GM19035 (cell line): ENCODE measurements at regions not wholly inside any gene's neighbourhood (a gene's known extent, or its start where the extent isn't known, plus 50 kb on each side); places are given as distances from the start of the nearest gene placed in this dataset.
"Not testable (repeated sequence)": the region's sequence is repeated elsewhere in the genome, so short reads cannot be mapped to it uniquely, and the experiment has no call there.

Experiments used
- ATAC-seq: cut with Tn5 transposase; IDR thresholded peaks from one replicate; pipeline ENCODE4 v1.9.1; 2021; ENCODE audit not compliant: unreplicated experiment

DNA sequence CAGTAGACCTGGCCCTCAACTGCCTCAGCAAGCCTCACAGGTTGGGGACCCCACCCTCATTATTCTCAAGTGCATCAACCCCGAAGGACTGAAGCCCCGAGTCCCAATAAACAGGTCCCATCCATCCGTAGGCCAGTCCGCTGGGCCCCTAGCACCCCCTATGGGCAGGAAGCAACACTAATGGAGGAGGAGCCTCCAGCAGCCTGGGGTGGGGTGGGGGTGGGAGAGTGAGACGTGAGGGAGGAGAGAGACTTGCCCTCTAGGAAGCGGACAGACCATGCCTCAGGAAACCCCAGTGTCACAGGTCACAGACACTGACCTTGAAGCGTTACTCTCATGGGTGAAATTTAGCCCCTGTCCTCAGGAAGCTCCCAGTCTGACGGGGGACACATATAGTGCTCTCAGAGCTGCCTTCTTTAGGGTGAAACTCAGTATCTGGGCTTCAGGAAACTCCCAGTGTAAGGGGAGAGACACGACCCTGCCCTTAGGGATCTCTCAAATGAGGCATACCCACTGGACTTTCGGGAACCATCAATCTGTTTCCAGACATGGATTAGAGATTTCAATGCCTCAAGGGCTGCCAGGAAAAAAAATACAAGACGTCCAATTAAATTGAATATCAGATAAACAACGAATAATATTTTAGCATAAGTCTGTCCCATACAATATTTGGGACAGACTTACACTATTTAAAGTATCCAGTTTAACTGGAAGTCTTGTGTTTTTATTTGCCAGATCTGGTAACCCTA lies 125.8 kb downstream of the MRPL14 start:
- no peak for ATAC-seq

DNA sequence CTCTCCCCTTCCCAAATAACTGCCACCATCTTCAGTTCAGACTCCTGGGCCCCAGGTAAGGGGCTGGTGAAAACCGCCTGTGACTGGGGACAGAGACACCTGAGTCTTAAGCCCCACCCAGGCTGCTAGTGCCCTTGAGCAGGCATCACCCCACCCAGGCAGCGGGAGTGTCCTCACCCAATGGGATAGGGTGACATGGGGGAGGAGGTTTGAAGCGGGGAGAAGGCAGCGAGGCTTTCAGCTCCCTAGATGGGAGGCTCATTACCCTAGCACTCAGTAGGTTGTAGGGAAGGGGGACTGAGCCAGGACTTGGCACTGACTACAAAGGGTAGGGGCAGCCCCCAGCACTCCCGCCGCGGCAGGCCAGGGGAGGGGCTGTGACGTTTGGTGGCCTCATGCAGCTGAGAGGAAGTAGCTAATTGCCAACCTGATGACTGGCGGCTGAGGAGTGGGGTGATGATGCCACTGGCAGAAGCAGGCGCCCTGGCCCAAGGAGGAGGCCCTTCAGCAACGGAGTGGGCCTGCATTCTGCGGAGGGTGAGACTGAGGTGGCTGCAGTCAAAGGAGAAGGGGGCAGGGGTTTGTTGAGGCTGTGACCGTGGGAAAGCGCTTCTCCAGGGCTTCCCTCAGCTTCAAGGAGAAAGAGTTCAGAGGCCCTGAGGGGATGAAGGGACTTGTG lies 126.9 kb downstream of the MRPL14 start:
- no peak for ATAC-seq

DNA sequence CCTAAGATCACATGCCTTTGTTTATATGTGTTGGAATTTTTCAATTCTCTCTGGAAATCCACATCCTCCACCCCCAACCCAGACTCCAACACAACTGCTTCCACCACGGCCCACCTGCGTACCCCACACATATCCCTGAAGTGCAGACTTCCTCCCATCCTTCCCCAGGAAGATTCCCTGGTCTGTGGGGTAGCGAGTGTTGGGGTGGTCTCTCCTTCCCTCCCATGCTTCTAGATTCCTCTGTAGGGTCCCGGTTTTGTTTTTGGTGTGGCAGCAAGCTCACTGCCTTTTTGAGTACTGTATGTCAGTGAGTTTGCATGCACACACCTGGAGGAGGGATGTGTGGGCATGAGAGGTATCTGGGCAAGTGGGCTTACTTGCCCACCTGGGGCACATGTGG lies 127.6 kb downstream of the MRPL14 start:
- ATAC-seq = no peak

DNA sequence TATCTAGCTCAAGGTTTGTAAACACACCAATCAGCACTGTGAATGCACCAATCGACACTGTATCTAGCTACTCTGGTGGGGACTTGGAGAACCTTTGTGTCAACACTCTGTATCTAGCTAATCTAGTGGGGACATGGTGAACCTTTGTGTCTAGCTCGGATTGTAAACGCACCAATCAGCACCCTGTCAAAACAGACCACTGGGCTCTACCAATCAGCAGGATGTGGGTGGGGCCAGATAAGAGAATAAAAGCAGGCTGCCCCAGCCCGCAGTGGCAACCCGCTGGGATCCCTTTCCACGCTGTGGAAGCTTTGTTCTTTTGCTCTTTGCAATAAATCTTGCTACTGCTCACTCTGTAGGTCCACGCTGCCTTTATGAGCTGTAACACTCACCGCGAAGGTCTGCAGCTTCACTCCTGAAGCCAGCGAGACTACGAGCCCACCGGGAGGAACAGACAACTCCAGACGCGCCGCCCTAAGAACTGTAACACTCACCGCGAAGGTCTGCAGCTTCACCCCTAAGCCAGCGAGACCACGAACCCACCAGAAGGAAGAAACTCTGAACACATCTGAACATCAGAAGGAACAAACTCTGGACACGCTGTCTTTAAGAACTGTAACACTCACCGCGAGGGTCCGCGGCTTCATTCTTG lies 128.5 kb downstream of the MRPL14 start:
- ATAC-seq = not testable (repeated sequence)

DNA sequence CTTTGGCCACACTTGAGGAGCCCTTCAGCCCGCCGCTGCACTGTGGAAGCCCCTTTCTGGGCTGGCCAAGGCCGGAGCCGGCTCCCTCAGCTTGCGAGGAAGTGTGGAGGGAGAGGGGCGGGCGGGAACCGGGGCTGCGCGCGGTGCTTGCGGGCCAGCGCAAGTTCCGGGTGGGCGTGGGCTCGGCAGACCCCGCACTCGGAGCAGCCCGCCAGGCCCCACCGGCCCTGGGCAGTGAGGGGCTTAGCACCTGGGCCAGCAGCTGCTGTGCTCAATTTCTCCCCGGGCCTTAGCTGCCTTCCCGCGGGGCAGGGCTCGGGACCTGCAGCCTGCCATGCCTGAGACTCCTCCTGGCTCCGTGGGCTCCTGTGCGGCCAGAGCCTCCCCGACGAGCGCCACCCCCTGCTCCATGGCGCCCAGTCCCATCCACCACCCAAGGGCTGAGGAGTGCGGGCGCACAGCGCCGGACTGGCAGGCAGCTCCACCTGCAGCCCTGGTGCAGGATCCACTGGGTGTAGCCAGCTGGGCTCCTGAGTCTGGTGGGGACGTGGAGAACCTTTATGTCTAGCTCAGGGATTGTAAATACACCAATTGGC lies 129.2 kb downstream of the MRPL14 start:
- not testable (repeated sequence) for ATAC-seq

DNA sequence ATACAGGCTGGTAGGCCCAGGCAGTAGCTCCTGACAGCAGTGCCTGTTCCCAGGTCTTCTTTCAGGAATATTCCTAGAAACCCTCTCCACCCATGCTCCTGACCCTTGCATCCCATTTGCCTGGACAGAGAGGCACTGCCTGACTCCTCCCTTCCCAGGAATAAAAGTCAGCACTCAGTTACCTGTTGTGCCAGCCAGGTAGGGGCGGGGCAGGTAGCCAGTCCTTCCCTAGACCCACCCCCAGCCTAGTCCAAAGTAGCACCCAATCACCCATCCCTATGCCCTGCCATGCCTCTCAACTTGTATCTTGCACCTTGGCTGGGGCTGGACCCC lies 129.9 kb downstream of the MRPL14 start:
- no peak for ATAC-seq

DNA sequence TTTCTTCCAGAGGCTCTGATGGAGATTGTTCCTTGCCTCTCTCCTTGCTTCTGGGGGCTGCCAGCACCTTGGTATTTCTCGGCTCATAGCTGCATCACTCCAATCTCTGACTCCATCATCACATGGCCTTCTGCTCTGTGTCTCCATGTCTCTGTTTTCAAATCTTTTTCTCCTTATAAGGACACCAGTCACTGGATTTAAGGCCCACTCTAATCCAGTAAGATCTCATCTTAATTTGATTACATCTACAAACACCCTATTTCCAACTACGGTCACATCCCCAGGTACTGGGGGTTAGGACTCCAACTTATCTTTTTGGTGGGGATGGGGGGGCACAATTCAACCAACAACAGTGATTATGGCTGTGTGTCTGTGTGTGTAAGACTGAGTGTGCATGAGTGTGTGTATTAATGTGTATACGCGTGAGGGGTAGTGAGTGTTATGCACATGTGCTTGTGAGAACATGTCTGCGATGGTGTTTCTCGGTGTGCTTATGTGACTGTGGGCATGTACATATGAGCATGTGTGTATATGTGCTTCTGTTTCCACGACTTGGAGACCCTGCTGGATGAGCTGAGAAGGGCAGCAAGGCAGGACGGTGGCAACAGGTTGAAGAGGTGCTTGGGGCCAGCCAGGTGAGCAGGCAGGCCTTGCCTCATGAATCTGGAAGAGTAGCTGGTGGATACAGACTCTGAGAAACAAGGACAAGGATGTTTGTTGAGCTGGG lies 130.5 kb downstream of the MRPL14 start:
- ATAC-seq = no peak

DNA sequence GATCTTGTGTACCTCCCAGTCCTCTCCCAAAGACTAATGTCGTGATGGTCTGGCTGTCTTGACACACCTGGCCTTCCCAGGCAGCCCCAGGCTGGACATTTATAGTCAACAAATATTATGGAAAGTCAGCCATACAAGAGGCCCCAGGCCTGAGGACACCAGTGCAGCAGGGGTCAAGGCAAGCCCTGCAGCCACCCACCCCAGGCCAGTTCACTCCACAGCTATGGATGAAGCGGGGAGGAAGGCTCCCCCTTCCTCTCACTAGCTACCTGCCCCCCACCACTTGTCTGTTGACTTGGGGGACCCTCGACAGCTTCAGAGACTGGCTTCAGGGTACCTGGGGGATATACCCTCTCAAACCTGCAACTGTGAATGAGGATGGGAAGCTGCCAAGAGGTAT lies 132.1 kb downstream of the MRPL14 start:
- ATAC-seq = no peak

DNA sequence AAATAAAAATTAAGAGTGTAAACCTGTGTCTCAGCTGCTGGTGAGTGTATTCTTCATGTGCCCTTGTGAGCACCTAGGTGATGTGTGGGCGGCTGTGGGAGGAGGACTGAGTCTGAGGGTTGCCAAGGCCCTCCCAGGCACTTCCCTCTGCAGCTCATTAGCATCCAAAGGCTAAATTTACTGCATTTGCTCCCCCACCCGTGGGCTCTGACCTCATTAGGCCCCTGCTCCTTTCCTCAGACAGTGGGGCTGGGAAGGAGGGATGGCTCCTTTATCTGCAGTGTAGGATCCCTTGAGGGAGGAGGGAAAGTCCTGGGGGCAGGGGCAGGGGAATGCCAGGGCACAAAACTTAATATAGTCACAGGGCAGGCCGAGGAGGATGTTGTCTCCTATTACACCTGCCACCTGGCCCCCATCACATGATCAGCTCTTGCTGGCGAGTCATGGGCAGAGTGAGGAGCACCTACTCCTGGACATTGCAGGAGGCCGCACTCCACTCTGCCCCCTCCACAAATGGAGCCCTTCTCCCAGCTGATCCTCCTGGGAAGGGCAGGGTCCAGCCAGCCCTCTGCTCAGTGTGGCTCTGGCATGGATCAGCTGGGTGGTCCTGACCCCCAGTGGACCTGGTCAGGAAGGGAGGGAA lies 133.2 kb downstream of the MRPL14 start:
- ATAC-seq = no peak

DNA sequence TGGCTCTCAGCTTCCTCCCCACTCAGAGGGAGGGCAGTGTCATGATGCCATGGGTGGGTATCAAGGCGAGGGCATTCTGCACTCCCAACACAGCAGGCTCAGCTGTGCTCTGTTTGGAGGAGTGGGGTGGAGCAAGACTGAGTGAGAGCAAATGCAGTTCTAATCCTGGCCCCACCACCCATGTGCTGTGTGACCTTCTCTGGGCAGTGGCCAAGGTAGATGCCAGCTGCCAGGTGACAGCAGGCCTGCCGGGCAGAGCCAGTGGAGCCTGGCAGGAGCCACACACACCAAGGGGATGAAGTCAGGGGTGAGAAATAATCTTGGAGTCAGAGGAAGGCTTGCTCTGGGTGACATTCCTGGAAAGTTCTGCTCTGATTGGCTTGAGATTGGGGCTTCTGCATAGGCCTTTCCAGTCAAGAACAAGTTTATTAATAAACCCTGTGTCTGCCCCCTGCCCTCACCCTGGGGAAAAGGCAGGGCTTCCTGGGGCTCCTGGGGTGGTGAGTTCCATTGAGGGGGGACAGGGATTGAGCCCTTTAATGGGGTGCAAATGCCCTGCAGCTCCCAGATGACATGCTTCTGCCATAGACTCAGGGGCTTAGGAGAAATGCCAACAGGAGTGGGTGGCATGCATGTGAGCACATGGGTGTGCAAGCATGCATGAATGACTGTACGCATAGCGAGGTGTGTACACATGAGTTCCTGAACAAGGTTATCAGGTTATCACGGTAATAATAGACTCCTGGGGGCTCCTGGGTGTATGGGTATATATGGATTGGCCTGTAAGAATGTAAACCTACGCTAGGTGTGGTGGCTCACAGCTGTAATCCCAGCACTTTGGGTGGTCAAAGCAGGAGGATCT lies 134.2 kb downstream of the MRPL14 start:
- no peak for ATAC-seq

DNA sequence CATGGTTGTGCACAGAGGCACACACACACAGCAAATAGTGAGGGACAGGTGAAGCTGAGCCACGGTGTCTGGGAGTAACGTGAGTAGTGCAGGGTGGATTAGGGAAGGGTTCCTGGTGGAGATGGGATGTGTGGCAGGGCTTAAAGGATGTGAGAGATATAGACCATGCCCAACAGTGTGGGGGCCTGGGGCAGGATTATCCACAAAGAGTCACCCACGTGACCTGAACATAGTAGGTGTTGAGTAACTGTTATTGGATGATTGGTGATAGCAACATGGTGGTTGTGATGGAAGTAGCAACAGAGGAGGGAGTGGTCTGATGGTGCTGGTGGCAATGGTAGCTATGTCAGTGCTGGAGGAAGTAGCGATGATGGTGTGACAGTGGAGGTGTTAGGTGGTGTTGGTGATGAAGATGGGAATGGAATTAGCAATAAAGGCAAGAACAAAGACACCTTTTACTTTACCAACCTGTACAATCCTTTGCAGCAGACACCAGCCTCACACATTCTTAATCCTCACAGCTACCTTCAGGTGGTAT lies 135.1 kb downstream of the MRPL14 start:
- no peak for ATAC-seq

DNA sequence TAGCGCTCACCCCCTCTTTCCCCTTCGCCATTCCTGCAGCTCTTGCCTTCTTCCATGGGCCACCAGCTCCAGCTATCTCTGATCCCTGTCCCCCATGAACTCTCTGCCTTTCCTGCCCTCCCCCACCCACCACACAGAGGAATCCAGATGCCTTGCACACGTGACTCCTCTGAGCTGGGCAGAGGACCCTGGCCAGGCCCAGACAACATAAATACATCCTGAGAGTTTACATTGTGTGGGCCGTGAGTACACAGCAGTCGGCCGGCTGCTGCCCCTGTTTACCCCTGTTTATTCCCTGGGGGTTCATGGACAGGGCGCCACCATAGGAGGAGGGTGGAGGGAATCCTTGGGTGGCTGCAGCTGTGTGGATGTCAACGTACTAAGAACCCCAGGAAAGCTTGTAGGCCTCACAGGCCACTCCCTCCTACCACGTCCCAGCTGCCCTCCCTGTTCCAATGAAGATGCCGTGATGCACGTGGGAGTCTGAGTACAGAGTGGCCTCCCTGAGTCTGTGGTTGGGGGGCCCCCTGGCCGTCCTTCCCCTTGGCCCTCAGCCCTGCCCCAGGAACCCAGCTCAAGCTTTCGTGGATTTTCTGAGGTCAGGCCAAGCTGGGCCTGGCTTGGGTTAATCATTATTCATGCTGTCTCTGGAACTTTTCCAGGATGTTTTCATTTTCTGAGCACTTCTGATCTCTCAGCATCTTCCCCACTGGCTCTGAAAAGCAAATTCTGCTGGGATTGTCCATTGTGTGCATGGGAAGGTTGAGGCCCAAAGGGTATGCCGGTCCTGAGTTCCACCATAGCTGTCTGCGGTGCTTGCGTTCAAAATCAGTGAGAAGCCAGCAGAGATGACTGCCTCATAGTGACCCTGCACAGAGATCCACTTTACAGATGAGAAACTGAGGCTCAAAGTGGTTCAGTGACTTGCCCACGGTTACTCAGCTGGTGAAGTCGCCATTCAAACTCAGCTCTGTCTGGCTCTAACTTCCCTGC lies 136.3 kb downstream of the MRPL14 start:
- ATAC-seq = no peak

DNA sequence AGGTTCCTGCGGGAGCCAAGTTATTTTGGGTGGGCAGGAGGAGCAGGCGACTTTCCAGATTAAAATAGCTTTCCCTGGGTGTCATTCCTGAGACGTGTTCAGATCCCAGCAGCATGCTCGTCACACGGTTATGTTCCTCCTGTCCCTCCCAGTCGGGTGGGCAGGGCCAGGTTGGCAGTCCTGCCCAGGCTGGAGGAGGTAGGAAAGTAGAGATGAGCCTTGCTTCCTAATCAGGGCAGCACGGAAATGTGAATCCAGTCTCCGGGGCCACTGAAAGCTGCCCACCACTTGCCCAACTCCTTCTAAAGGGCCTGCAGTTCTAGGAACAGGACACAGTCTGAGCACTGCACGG lies 137.0 kb downstream of the MRPL14 start:
- no peak for ATAC-seq

DNA sequence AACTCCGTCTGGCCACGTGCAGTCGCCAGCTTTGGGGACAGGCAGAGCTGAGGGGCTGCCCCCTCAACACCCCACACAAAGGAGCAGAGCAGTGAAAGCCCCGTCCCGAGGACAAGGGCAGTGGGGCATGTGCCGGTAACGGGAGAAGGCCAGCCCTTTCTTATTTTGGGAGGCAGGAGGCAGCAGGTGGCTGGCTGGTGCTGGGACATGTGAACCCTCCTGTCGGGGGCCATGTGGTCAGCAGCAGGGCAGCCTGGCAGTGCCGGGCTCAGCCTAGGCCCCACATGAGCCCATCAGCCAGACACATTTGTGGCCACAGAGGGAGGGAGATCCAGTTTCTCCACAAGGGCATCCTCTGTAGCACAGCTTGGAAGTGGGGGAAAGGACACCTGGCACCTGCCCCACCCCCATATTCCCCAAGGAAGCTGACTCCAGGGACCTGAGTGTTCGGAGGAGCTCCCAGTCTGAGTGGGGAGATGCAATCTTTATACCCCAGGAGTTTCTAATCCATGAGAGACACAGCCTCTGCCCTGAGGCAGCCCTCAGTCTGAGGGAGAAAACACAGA lies 137.6 kb downstream of the MRPL14 start:
- ATAC-seq = no peak

DNA sequence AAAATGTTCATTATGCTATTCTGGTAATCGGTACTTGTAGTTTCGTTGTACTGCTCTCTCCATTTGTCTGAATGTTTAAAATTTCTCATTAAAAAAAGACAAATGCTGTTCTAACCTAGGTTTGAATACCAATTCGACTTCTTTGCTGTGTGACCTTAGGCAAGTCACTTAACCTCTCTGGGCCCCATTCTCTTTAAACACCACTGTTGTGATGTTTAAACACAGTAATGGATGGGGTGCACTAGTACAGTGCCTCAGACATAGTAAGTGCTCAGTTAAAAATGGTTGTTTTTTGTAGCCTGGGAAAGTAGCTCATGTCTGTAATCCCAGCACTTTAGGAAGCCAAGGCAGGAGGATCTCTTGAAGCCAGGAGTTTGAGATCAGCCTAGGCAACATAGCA lies 138.5 kb downstream of the MRPL14 start:
- ATAC-seq = no peak

DNA sequence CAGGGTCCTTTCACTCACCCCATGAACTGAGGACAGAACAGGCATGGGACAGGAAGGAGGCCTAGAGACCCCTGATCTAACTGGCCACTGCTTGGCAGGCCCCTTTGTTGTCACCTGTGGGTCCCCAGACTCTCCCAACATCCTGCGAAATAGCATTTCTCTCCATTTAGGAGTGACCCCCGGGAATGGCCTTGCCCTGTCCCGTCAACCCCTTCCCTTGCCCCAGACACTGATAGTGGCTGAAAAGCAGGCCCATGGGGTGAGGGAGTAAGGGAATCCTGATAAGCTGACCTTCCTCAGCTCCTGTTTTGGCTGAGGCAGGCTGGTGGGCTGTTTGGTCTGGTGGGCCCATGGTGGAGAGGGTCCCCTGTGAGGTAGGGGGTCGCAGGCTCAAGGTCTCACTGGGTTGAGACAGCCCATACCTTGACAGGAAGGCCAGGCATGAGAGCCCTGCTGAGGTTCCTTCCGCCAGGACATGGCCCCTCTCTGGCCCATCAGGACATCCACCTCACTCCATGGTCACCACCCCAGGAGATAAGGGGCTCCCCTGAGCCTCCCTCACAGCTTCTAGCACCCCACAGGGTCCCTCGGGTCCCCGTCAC lies 139.3 kb downstream of the MRPL14 start:
- ATAC-seq = no peak

DNA sequence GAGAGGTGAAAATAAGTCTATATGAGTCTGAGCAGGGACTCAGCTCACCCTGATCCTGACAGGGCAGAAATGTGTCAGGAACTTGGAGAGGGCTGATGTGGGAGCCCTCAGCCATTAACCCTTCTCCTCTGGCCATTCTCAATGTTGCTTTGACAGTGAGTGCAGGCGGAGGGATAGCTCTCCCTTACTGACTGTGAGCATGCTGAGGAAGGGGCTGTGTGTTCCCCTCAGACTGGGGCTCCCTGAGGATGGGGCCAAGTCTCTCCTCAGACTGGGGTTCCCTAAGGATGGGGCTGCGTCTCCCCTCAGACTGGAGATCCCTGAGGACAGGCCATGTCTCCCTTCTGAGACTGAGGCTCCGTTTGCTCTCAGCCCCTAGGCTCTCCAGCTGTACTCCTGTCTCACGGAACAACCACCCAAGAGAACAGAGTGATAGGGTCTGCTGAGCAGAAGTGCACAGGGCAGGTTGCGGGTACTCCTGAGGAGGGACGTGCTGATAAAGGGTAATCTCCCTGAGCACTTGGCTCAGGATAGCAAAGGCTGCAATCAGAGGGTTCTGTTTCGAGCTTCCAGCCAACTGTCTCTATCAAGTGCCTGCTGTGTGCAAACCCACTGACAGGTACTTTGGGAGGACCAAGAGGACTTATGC lies 141.0 kb downstream of the MRPL14 start:
- ATAC-seq = no peak
